DND-41 (cell line): ENCODE measurements at regions not wholly inside any gene's neighbourhood (a gene's known extent, or its start where the extent isn't known, plus 50 kb on each side); places are given as distances from the start of the nearest gene placed in this dataset.

Experiments used
- EZH2 ChIP-seq: IDR thresholded peaks from 3 replicates; pipeline ENCODE4 v1.6.1; 2012; ENCODE audit warnings: borderline replicate concordance, low read depth, mild to moderate bottlenecking, moderate library complexity, low read length, inconsistent platforms; ENCODE audit not compliant: severe bottlenecking
- TF ChIP-seq, protein P1 (sequence below): IDR thresholded peaks from 2 replicates; pipeline ENCODE4 v1.5.1; 2012; ENCODE audit warnings: borderline replicate concordance, low read length, moderate library complexity, mild to moderate bottlenecking; ENCODE audit not compliant: poor library complexity, severe bottlenecking; ENCODE audit errors: extremely low read depth

DNA sequence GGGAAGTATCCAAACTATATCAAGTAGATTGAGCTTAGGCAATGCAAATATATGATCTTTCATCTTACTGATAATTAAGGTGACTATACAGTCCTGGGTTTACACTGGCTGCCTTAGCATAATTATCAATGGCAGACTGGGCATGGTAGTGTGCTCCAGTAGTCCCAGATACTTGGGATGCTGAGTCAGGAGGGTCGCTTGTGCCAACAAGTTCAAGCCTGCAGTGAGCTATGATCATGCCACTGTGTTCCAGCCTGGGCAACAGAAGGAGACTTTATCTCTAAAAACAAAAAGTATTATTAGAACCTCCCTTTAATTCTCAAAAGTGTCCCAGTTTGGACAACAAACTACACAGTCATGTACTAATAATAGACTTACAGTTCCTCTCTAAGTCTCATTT, 99.4 kb upstream of the RASGEF1B start:
- TF ChIP-seq, protein P1, sequence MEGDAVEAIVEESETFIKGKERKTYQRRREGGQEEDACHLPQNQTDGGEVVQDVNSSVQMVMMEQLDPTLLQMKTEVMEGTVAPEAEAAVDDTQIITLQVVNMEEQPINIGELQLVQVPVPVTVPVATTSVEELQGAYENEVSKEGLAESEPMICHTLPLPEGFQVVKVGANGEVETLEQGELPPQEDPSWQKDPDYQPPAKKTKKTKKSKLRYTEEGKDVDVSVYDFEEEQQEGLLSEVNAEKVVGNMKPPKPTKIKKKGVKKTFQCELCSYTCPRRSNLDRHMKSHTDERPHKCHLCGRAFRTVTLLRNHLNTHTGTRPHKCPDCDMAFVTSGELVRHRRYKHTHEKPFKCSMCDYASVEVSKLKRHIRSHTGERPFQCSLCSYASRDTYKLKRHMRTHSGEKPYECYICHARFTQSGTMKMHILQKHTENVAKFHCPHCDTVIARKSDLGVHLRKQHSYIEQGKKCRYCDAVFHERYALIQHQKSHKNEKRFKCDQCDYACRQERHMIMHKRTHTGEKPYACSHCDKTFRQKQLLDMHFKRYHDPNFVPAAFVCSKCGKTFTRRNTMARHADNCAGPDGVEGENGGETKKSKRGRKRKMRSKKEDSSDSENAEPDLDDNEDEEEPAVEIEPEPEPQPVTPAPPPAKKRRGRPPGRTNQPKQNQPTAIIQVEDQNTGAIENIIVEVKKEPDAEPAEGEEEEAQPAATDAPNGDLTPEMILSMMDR: no peak
- no peak for TF ChIP-seq EZH2
